HG02884 (cell line): ENCODE measurements at regions not wholly inside any gene's neighbourhood (a gene's known extent, or its start where the extent isn't known, plus 50 kb on each side); places are given as distances from the start of the nearest gene placed in this dataset.
"Not testable (repeated sequence)": the region's sequence is repeated elsewhere in the genome, so short reads cannot be mapped to it uniquely, and the experiment has no call there.

Source experiments
- ATAC-seq: cut with Tn5 transposase; IDR thresholded peaks from one replicate; pipeline ENCODE4 v1.9.1; 2021; ENCODE audit warnings: mild to moderate bottlenecking, moderate library complexity; ENCODE audit not compliant: unreplicated experiment

GRCh38 chr6:119539066-119539746 lies 189.6 kb upstream of the MAN1A1 start:
- ATAC-seq, result no peak

- no peak for ATAC-seq
Measured at GRCh38 chr6:119536666-119537065, 187.1 kb upstream of the MAN1A1 start.

GRCh38 chr6:119535332-119535731 lies 185.8 kb upstream of the MAN1A1 start:
- peak; percentile 70 for ATAC-seq

- peak; percentile 79 for ATAC-seq
Measured at GRCh38 chr6:119533603-119534279, 184.2 kb upstream of the MAN1A1 start.

- ATAC-seq, result no peak
Measured at GRCh38 chr6:119527231-119527578, 177.6 kb upstream of the MAN1A1 start.

GRCh38 chr6:119526561-119527230 lies 177.1 kb upstream of the MAN1A1 start:
- ATAC-seq, result no peak

GRCh38 chr6:119524410-119524809 lies 174.8 kb upstream of the MAN1A1 start:
- no peak for ATAC-seq

- ATAC-seq, result no peak
Measured at GRCh38 chr6:119523556-119523955, 174.0 kb upstream of the MAN1A1 start.

GRCh38 chr6:119521251-119521650 lies 171.7 kb upstream of the MAN1A1 start:
- ATAC-seq, result no peak

- ATAC-seq, result peak; percentile 86
Measured at GRCh38 chr6:119517428-119517827, 167.9 kb upstream of the MAN1A1 start.

GRCh38 chr6:119514345-119514744 lies 164.8 kb upstream of the MAN1A1 start:
- no peak for ATAC-seq

- ATAC-seq, result no peak
Measured at GRCh38 chr6:119511024-119511423, 161.5 kb upstream of the MAN1A1 start.

GRCh38 chr6:119510246-119510645 lies 160.7 kb upstream of the MAN1A1 start:
- no peak for ATAC-seq

GRCh38 chr6:119506631-119507174 lies 157.1 kb upstream of the MAN1A1 start:
- ATAC-seq, result no peak

GRCh38 chr6:119501798-119502483 lies 152.4 kb upstream of the MAN1A1 start:
- peak; percentile 89 for ATAC-seq

GRCh38 chr6:119499797-119500196 lies 150.2 kb upstream of the MAN1A1 start:
- ATAC-seq, result no peak

- no peak for ATAC-seq
Measured at GRCh38 chr6:119497988-119498727, 148.6 kb upstream of the MAN1A1 start.

GRCh38 chr6:119495230-119495683 lies 145.7 kb upstream of the MAN1A1 start:
- ATAC-seq, result no peak

GRCh38 chr6:119493980-119494379 lies 144.4 kb upstream of the MAN1A1 start:
- ATAC-seq, result no peak

- ATAC-seq, result not testable (repeated sequence)
Measured at GRCh38 chr6:119491112-119491511, 141.6 kb upstream of the MAN1A1 start.
